H1 (cell line): ENCODE measurements at regions not wholly inside any gene's neighbourhood (a gene's known extent, or its start where the extent isn't known, plus 50 kb on each side); places are given as distances from the start of the nearest gene placed in this dataset.

ENCODE experiments used
- BACH1 ChIP-seq: IDR thresholded peaks from 2 replicates; pipeline ENCODE4 v1.6.1; 2012; ENCODE audit warnings: low read length, improper control_type of control experiment
- BCL11A ChIP-seq, 2 experiments: IDR thresholded peaks; one replicate each; pipeline ENCODE4 v1.6.1; 2011; ENCODE audit warnings: low read depth in 2 of 2, low read length in 2 of 2, mild to moderate bottlenecking in 2 of 2
- EP300 ChIP-seq, 2 experiments: IDR thresholded peaks; 1 replicate in 1 of 2; 2 replicates in 1 of 2; pipeline ENCODE4 v1.6.1; 2011 to 2012; ENCODE audit warnings: low read depth in 2 of 2, low read length in 2 of 2, mild to moderate bottlenecking in 2 of 2, borderline replicate concordance in 1 of 2, inconsistent platforms in 1 of 2, moderate library complexity in 1 of 2
- GTF2F1 ChIP-seq: IDR thresholded peaks from 2 replicates; pipeline ENCODE4 v1.6.1; 2012; ENCODE audit warnings: low read depth, low read length, improper control_type of control experiment, borderline replicate concordance
- HDAC6 ChIP-seq: IDR thresholded peaks from one replicate; pipeline ENCODE4 v1.7.1; 2012; ENCODE audit warnings: low read depth, mild to moderate bottlenecking, inconsistent platforms, low read length, moderate library complexity
- KDM1A ChIP-seq: fragments of 200-600, 300-600 bp; sonication (generic); IDR thresholded peaks from 2 replicates; pipeline ENCODE4 v1.7.1; 2016; ENCODE audit warnings: mild to moderate bottlenecking, low read length, borderline replicate concordance
- SAP30 ChIP-seq: fragments of 300-600 bp; sonication (generic); IDR thresholded peaks from 2 replicates; pipeline ENCODE4 v1.7.1; 2012; ENCODE audit warnings: low read length, moderate library complexity, mild to moderate bottlenecking, inconsistent platforms; ENCODE audit not compliant: insufficient read depth, insufficient replicate concordance
- SIN3A ChIP-seq, 2 experiments: IDR thresholded peaks in 1 of 2; conservative IDR thresholded peaks in 1 of 2; 2 replicates each; pipeline ENCODE4 v1.6.1; 2011 to 2012; ENCODE audit warnings: low read length in 2 of 2, improper control_type of control experiment in 1 of 2, low read depth in 1 of 2, mild to moderate bottlenecking in 1 of 2
- TAF7 ChIP-seq: optimal IDR thresholded peaks from 2 replicates; pipeline ENCODE3; 2011; ENCODE audit warnings: low read depth, mild to moderate bottlenecking, inconsistent platforms, low read length, moderate library complexity, borderline replicate concordance
- TF ChIP-seq, protein P1 (sequence below): fragments of 300-600 bp; sonication (generic); IDR thresholded peaks from 2 replicates; pipeline ENCODE4 v1.7.1; 2012; ENCODE audit warnings: low read length, moderate library complexity, mild to moderate bottlenecking, inconsistent platforms; ENCODE audit not compliant: insufficient replicate concordance
- TF ChIP-seq, protein P2 (sequence below): IDR thresholded peaks from 2 replicates; pipeline ENCODE4 v1.6.1; 2012; ENCODE audit warnings: inconsistent platforms

DNA sequence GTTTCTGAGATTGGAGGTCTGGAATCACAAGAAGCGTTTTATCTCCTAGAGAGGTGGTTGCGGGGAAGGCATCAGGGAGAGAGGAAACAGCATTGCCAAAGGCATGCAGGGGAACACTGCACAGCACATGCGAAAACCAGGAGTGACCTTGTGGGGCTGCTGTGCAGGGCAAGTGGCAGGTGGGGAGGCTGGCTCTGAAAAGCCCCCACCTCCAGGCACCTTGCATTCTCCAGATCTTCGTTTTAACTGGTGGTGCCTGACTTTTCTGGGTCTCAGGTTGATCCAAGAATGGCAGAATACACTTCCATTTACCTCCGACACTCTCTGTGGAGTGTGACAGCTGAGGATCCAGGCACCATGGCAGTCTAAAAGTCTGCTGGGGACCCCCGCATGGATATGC, 209.4 kb upstream of the LEF1 start (continued):
- TF ChIP-seq, protein P1, sequence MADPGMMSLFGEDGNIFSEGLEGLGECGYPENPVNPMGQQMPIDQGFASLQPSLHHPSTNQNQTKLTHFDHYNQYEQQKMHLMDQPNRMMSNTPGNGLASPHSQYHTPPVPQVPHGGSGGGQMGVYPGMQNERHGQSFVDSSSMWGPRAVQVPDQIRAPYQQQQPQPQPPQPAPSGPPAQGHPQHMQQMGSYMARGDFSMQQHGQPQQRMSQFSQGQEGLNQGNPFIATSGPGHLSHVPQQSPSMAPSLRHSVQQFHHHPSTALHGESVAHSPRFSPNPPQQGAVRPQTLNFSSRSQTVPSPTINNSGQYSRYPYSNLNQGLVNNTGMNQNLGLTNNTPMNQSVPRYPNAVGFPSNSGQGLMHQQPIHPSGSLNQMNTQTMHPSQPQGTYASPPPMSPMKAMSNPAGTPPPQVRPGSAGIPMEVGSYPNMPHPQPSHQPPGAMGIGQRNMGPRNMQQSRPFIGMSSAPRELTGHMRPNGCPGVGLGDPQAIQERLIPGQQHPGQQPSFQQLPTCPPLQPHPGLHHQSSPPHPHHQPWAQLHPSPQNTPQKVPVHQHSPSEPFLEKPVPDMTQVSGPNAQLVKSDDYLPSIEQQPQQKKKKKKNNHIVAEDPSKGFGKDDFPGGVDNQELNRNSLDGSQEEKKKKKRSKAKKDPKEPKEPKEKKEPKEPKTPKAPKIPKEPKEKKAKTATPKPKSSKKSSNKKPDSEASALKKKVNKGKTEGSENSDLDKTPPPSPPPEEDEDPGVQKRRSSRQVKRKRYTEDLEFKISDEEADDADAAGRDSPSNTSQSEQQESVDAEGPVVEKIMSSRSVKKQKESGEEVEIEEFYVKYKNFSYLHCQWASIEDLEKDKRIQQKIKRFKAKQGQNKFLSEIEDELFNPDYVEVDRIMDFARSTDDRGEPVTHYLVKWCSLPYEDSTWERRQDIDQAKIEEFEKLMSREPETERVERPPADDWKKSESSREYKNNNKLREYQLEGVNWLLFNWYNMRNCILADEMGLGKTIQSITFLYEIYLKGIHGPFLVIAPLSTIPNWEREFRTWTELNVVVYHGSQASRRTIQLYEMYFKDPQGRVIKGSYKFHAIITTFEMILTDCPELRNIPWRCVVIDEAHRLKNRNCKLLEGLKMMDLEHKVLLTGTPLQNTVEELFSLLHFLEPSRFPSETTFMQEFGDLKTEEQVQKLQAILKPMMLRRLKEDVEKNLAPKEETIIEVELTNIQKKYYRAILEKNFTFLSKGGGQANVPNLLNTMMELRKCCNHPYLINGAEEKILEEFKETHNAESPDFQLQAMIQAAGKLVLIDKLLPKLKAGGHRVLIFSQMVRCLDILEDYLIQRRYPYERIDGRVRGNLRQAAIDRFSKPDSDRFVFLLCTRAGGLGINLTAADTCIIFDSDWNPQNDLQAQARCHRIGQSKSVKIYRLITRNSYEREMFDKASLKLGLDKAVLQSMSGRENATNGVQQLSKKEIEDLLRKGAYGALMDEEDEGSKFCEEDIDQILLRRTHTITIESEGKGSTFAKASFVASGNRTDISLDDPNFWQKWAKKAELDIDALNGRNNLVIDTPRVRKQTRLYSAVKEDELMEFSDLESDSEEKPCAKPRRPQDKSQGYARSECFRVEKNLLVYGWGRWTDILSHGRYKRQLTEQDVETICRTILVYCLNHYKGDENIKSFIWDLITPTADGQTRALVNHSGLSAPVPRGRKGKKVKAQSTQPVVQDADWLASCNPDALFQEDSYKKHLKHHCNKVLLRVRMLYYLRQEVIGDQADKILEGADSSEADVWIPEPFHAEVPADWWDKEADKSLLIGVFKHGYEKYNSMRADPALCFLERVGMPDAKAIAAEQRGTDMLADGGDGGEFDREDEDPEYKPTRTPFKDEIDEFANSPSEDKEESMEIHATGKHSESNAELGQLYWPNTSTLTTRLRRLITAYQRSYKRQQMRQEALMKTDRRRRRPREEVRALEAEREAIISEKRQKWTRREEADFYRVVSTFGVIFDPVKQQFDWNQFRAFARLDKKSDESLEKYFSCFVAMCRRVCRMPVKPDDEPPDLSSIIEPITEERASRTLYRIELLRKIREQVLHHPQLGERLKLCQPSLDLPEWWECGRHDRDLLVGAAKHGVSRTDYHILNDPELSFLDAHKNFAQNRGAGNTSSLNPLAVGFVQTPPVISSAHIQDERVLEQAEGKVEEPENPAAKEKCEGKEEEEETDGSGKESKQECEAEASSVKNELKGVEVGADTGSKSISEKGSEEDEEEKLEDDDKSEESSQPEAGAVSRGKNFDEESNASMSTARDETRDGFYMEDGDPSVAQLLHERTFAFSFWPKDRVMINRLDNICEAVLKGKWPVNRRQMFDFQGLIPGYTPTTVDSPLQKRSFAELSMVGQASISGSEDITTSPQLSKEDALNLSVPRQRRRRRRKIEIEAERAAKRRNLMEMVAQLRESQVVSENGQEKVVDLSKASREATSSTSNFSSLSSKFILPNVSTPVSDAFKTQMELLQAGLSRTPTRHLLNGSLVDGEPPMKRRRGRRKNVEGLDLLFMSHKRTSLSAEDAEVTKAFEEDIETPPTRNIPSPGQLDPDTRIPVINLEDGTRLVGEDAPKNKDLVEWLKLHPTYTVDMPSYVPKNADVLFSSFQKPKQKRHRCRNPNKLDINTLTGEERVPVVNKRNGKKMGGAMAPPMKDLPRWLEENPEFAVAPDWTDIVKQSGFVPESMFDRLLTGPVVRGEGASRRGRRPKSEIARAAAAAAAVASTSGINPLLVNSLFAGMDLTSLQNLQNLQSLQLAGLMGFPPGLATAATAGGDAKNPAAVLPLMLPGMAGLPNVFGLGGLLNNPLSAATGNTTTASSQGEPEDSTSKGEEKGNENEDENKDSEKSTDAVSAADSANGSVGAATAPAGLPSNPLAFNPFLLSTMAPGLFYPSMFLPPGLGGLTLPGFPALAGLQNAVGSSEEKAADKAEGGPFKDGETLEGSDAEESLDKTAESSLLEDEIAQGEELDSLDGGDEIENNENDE, result no peak
- TF ChIP-seq KDM1A, result no peak
- TF ChIP-seq HDAC6, result no peak
- TF ChIP-seq BACH1, result no peak
- TF ChIP-seq SIN3A (conservative IDR thresholded peaks at IDR 0.05 in 1 of 2, IDR thresholded peaks at IDR 0.05 in 1 of 2; ENCODE audit: low read depth in 1 of 2, low read length in 2 of 2), result no peak
- TF ChIP-seq TAF7, result no peak
- TF ChIP-seq GTF2F1, result no peak
- TF ChIP-seq SAP30, result no peak
- TF ChIP-seq EP300 (IDR thresholded peaks at IDR 0.05; ENCODE audit: borderline replicate concordance in 1 of 2, low read depth in 2 of 2, low read length in 2 of 2), result no peak
- no peak for TF ChIP-seq BCL11A (IDR thresholded peaks at IDR 0.05; ENCODE audit: low read depth in 2 of 2, low read length in 2 of 2)
- TF ChIP-seq, protein P2, sequence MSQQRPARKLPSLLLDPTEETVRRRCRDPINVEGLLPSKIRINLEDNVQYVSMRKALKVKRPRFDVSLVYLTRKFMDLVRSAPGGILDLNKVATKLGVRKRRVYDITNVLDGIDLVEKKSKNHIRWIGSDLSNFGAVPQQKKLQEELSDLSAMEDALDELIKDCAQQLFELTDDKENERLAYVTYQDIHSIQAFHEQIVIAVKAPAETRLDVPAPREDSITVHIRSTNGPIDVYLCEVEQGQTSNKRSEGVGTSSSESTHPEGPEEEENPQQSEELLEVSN, result no peak
